ENCODE measurements at regions not wholly inside any gene's neighbourhood (a gene's known extent, or its start where the extent isn't known, plus 50 kb on each side); places are given as distances from the start of the nearest gene placed in this dataset.

GRCh38 chr3:78349571-78349970 lies 1309.7 kb downstream of the ROBO2 start:
- no peak overlapping the region for H3K4me3 ChIP-seq (ENCODE audit: low read depth, low read length, poor library complexity, severe bottlenecking)
- no peaks in the 10 kb centered on the region for H4K20me1 ChIP-seq (ENCODE audit: insufficient read depth, low read length)
- no peak overlapping the region for H2AFZ ChIP-seq (ENCODE audit: low read length)
- TF ChIP-seq EZH2phosphoT487 (IDR thresholded peaks at IDR 0.05; ENCODE audit: borderline replicate concordance, low read depth, low read length) = no peak
- TF ChIP-seq CTCF (conservative IDR thresholded peaks at IDR 0.05; ENCODE audit: low read length) = no peak
- no peak overlapping the region for H3K4me2 ChIP-seq (ENCODE audit: low read length)
- no TSS peak for BruUV-seq (replicated peaks)
- no peaks in the 10 kb centered on the region for H3K9me3 ChIP-seq (ENCODE audit: low read length)
- no peaks in the 10 kb centered on the region for H3K79me2 ChIP-seq (ENCODE audit: insufficient read depth, low read depth, low read length)
- no peak for DNase-seq (ENCODE audit: low spot score)
- no peaks in the 10 kb centered on the region for H3K4me1 ChIP-seq (ENCODE audit: insufficient read depth, low read length, poor library complexity, severe bottlenecking)
- H3K36me3 ChIP-seq (ENCODE audit: insufficient read depth, low read length) = no peaks in the 10 kb centered on the region
- ChIA-PET CTCF (ENCODE audit: unreplicated experiment) (no interaction called here), POLR2A (no interaction called here)
- intact Hi-C loops (cut with micrococcal nuclease; ENCODE audit: unreplicated experiment) = no loop called here
- H3K9me2 ChIP-seq (ENCODE audit: insufficient read depth, low read length) = no peaks in the 10 kb centered on the region
- no peak overlapping the region for H3K27ac ChIP-seq (ENCODE audit: low read depth, low read length, poor library complexity, severe bottlenecking)

- Histone ChIP-seq H2AFZ (ENCODE audit: low read length) (no peak overlapping the region), H3K27ac (ENCODE audit: low read depth, low read length, poor library complexity, severe bottlenecking) (no peak overlapping the region), H3K79me2 (ENCODE audit: insufficient read depth, low read depth, low read length) (no peaks in the 10 kb centered on the region), H3K4me3 (ENCODE audit: low read depth, low read length, poor library complexity, severe bottlenecking) (no peak overlapping the region), H3K4me2 (ENCODE audit: low read length) (no peak overlapping the region), H3K36me3 (ENCODE audit: insufficient read depth, low read length) (no peaks in the 10 kb centered on the region), H3K9me2 (ENCODE audit: insufficient read depth, low read length) (no peaks in the 10 kb centered on the region), H4K20me1 (ENCODE audit: insufficient read depth, low read length) (no peaks in the 10 kb centered on the region), H3K9me3 (ENCODE audit: low read length) (no peaks in the 10 kb centered on the region), H3K4me1 (ENCODE audit: insufficient read depth, low read length, poor library complexity, severe bottlenecking) (no peaks in the 10 kb centered on the region)
- TF ChIP-seq CTCF (conservative IDR thresholded peaks at IDR 0.05; ENCODE audit: low read length) (no peak), EZH2phosphoT487 (IDR thresholded peaks at IDR 0.05; ENCODE audit: borderline replicate concordance, low read depth, low read length) (no peak)
- intact Hi-C loops (cut with micrococcal nuclease; ENCODE audit: unreplicated experiment) = no loop called here
- POLR2A ChIA-PET = no interaction called here
- CTCF ChIA-PET (ENCODE audit: unreplicated experiment) = no interaction called here
- no TSS peak for BruUV-seq (replicated peaks)
- DNase-seq (ENCODE audit: low spot score) = no peak
These were observed 1311.4 kb downstream of the ROBO2 start for GRCh38 chr3:78351334-78351733.

- intact Hi-C loops (cut with micrococcal nuclease; ENCODE audit: unreplicated experiment) = no loop called here
- ChIA-PET POLR2A (no interaction called here), CTCF (ENCODE audit: unreplicated experiment) (no interaction called here)
- Histone ChIP-seq H3K27ac (ENCODE audit: low read depth, low read length, poor library complexity, severe bottlenecking) (no peak overlapping the region), H3K36me3 (ENCODE audit: insufficient read depth, low read length) (no peaks in the 10 kb centered on the region), H3K79me2 (ENCODE audit: insufficient read depth, low read depth, low read length) (no peaks in the 10 kb centered on the region), H3K9me3 (ENCODE audit: low read length) (no peaks in the 10 kb centered on the region), H3K4me2 (ENCODE audit: low read length) (no peak overlapping the region), H4K20me1 (ENCODE audit: insufficient read depth, low read length) (no peaks in the 10 kb centered on the region), H3K4me3 (ENCODE audit: low read depth, low read length, poor library complexity, severe bottlenecking) (no peak overlapping the region), H2AFZ (ENCODE audit: low read length) (no peak overlapping the region), H3K4me1 (ENCODE audit: insufficient read depth, low read length, poor library complexity, severe bottlenecking) (no peaks in the 10 kb centered on the region), H3K9me2 (ENCODE audit: insufficient read depth, low read length) (no peaks in the 10 kb centered on the region)
- TF ChIP-seq CTCF (conservative IDR thresholded peaks at IDR 0.05; ENCODE audit: low read length) = no peak
- DNase-seq (ENCODE audit: low spot score) = no peak
- BruUV-seq (replicated peaks) = no TSS peak
These were observed 1313.3 kb downstream of the ROBO2 start for GRCh38 chr3:78353231-78353630.
